Spleen (tissue), 11 donors: ENCODE measurements at regions not wholly inside any gene's neighbourhood (a gene's known extent, or its start where the extent isn't known, plus 50 kb on each side); places are given as distances from the start of the nearest gene placed in this dataset.

ENCODE experiments used
- DNase-seq: peaks from one replicate; pipeline ENCODE4 v3.0.0-alpha.2; 2020
- H3K27ac ChIP-seq, 8 donors: fragments of 200-600 bp; sonication (generic) in 7 of 8; 1 replicate in 4 of 8; 2 replicates in 4 of 8; pipeline versions ENCODE4 v1.5.0 to v1.8.0; 2016 to 2021; ENCODE audit warnings: inconsistent platforms in 4 of 8, mild to moderate bottlenecking in 4 of 8, moderate library complexity in 1 of 8
- H3K27me3 ChIP-seq, 7 donors: fragments of 200-600 bp; sonication (generic) in 6 of 7; replicated peaks in 1 of 7; 1 replicate in 4 of 7; 2 replicates in 3 of 7; pipeline versions ENCODE4 v1.5.0 to v1.8.0; 2016 to 2021; ENCODE audit warnings: inconsistent platforms in 3 of 7, mild to moderate bottlenecking in 1 of 7
- H3K36me3 ChIP-seq, 6 donors: fragments of 200-600 bp; sonication (generic) in 5 of 6; 1 replicate in 4 of 6; 2 replicates in 2 of 6; pipeline versions ENCODE4 v1.5.0 to v1.8.0; 2016 to 2021; ENCODE audit warnings: inconsistent platforms in 2 of 6
- H3K4me1 ChIP-seq, 6 donors: fragments of 200-600 bp; sonication (generic) in 5 of 6; 1 replicate in 3 of 6; 2 replicates in 3 of 6; pipeline versions ENCODE4 v1.5.0 to v1.8.0; 2016 to 2021; ENCODE audit warnings: inconsistent platforms in 3 of 6
- H3K4me3 ChIP-seq, 8 donors: fragments of 200-600 bp; sonication (generic) in 7 of 8; 1 replicate in 4 of 8; 2 replicates in 4 of 8; pipeline versions ENCODE4 v1.5.0 to v1.8.0; 2016 to 2021; ENCODE audit warnings: inconsistent platforms in 4 of 8, mild to moderate bottlenecking in 4 of 8, moderate library complexity in 2 of 8
- H3K9me3 ChIP-seq, 8 donors: fragments of 200-600 bp; sonication (generic) in 7 of 8; 1 replicate in 4 of 8; 2 replicates in 4 of 8; pipeline versions ENCODE4 v1.5.0 to v1.8.0; 2016 to 2021; ENCODE audit warnings: inconsistent platforms in 4 of 8
- CTCF ChIP-seq, 11 experiments: fragments of 200-600 bp in 7 of 11; fragments of 450-650 bp in 4 of 11; sonication (generic) in 4 of 11; IDR thresholded peaks in 8 of 11; conservative IDR thresholded peaks in 3 of 11; 1 replicate in 7 of 11; 2 replicates in 4 of 11; pipeline versions ENCODE4 v1.4.0 to v1.8.0; 2016 to 2021; ENCODE audit warnings: antibody characterized with exemption in 11 of 11, inconsistent platforms in 4 of 11, mild to moderate bottlenecking in 1 of 11
- POLR2A ChIP-seq, 3 donors: fragments of 450-650 bp; IDR thresholded peaks; one replicate each; pipeline ENCODE4 v1.5.1; 2017; ENCODE audit warnings: antibody characterized with exemption in 3 of 3, mild to moderate bottlenecking in 1 of 3
- POLR2AphosphoS5 ChIP-seq, 3 donors: sonication (generic); formaldehyde crosslinking; IDR thresholded peaks; one replicate each; pipeline ENCODE4 v1.5.1; 2017; ENCODE audit warnings: antibody characterized with exemption in 3 of 3
- WGBS, 5 donors: extraction: QIAGEN DNeasy Blood & Tissue Kit in 3 of 5; methylation state at CpG; one replicate each; pipeline versions ENCODE4 v1.1.5 to v1.1.7; 2013 to 2018; 5-methylcytosine and 5-hydroxymethylcytosine counted together
- intact Hi-C: fragments of 100-400 bp; cut with DNase I; formaldehyde crosslinking; loops from one replicate; pipeline ENCODE4 v1.15.0; 2023; ENCODE audit warnings: low total_unique reads
- donor health status: healthy with polysubstance abuse.
- donor health status: DM: no; HTN: no; CAD: no; lungs with moderate emphysema.
- donor health status: DM: no; HTN: no; CAD: no.
- donor health status: Bipolar disorder and iron deficiency.
- donor health status: healthy.
- donor health status: DM: no; HTN: no; CAD: no.
- donor health status: DM: yes; HTN: yes; CAD: no.

GRCh38 chr6:106014955-106015354 lies 71.2 kb upstream of the PRDM1 start:
- no peak overlapping the region for H3K27ac ChIP-seq
- TF ChIP-seq POLR2AphosphoS5 (IDR thresholded peaks at IDR 0.05) (no peak), CTCF (IDR thresholded peaks at IDR 0.05 in 8 of 11, conservative IDR thresholded peaks at IDR 0.05 in 3 of 11) (no peak), POLR2A (IDR thresholded peaks at IDR 0.05) (no peak)
- H3K27me3 ChIP-seq: peaks cover 0 to 9% (median 0%) of the 10 kb centered on the region in 7 donors
- H3K4me1 ChIP-seq: no peaks in the 10 kb centered on the region
- no peaks in the 10 kb centered on the region for H3K9me3 ChIP-seq
- intact Hi-C loops: no loop called here
- H3K4me3 ChIP-seq: no peak overlapping the region
- 66 to 79% (median 76%) methylated on average over 2 of the region's 2 CpGs for WGBS, 5 donors
- no peaks in the 10 kb centered on the region for H3K36me3 ChIP-seq
- no peak for DNase-seq

- H3K9me3 ChIP-seq: no peaks in the 10 kb centered on the region
- TF ChIP-seq POLR2AphosphoS5 (IDR thresholded peaks at IDR 0.05) (no peak), POLR2A (IDR thresholded peaks at IDR 0.05) (no peak), CTCF (IDR thresholded peaks at IDR 0.05 in 8 of 11, conservative IDR thresholded peaks at IDR 0.05 in 3 of 11) (no peak)
Measured at GRCh38 chr6:106011476-106011875, 74.7 kb upstream of the PRDM1 start.

GRCh38 chr6:106005954-106006353 lies 80.2 kb upstream of the PRDM1 start:
- intact Hi-C loops: no loop called here
- DNase-seq: no peak
- H3K36me3 ChIP-seq: no peaks in the 10 kb centered on the region
- no peaks in the 10 kb centered on the region for H3K4me1 ChIP-seq
- TF ChIP-seq POLR2A (IDR thresholded peaks at IDR 0.05) (no peak), POLR2AphosphoS5 (IDR thresholded peaks at IDR 0.05) (no peak), CTCF (IDR thresholded peaks at IDR 0.05 in 8 of 11, conservative IDR thresholded peaks at IDR 0.05 in 3 of 11) (no peak)
- H3K27ac ChIP-seq: no peak overlapping the region
- 58 to 80% (median 74%) methylated on average over 6 of the region's 6 CpGs for WGBS, 5 donors
- no peak overlapping the region for H3K4me3 ChIP-seq
- no peaks in the 10 kb centered on the region for H3K9me3 ChIP-seq
- H3K27me3 ChIP-seq: peaks cover 0 to 29% (median 0%) of the 10 kb centered on the region in 7 donors

More at GRCh38 chr6:106011476-106011875, 74.7 kb upstream of the PRDM1 start:
- DNase-seq: no peak
- Histone ChIP-seq H3K4me1 (no peaks in the 10 kb centered on the region), H3K27ac (no peak overlapping the region), H3K36me3 (no peaks in the 10 kb centered on the region), H3K27me3 (peaks cover 0 to 7% (median 0%) of the 10 kb centered on the region in 7 donors), H3K4me3 (no peak overlapping the region)
- whole genome bisulfite sequencing, 5 donors: 88 to 98% (median 97%) methylated on average over 6 of the region's 6 CpGs
- intact Hi-C loops: no loop called here

- WGBS, 5 donors: 83 to 100% (median 92%) methylated on average over 1 of the region's 1 CpG
- no peaks in the 10 kb centered on the region for H3K36me3 ChIP-seq
- H3K4me3 ChIP-seq: no peak overlapping the region
- TF ChIP-seq POLR2AphosphoS5 (IDR thresholded peaks at IDR 0.05) (no peak), CTCF (IDR thresholded peaks at IDR 0.05 in 8 of 11, conservative IDR thresholded peaks at IDR 0.05 in 3 of 11) (no peak), POLR2A (IDR thresholded peaks at IDR 0.05) (no peak)
- H3K27ac ChIP-seq: no peak overlapping the region
- peaks cover 0 to 38% (median 0%) of the 10 kb centered on the region in 7 donors for H3K27me3 ChIP-seq
- no peak for DNase-seq
- no peaks in the 10 kb centered on the region for H3K9me3 ChIP-seq
- intact Hi-C loops: no loop called here
- H3K4me1 ChIP-seq: no peaks in the 10 kb centered on the region
Measured at GRCh38 chr6:106005013-106005412, 81.1 kb upstream of the PRDM1 start.
